ENCODE measurements at regions not wholly inside any gene's neighbourhood (a gene's known extent, or its start where the extent isn't known, plus 50 kb on each side); places are given as distances from the start of the nearest gene placed in this dataset.

GRCh38 chr11:116412118-116412889, 360.5 kb downstream of the BUD13 start:
- Histone ChIP-seq H3K27ac (ENCODE audit: insufficient read depth, low read length) (no peak overlapping the region), H3K36me3 (ENCODE audit: control insufficient read depth, insufficient read depth, low read length) (no peaks in the 10 kb centered on the region), H3K27me3 (ENCODE audit: control insufficient read depth, insufficient read depth, low read length) (no peaks in the 10 kb centered on the region), H2AFZ (ENCODE audit: low read length) (no peak overlapping the region), H3K9ac (ENCODE audit: insufficient read depth, low read length) (no peak overlapping the region), H3K4me2 (ENCODE audit: extremely low read depth, insufficient read depth, low read length) (no peak overlapping the region), H3K4me1 (ENCODE audit: control insufficient read depth, extremely low read depth, insufficient read depth, low read length) (no peaks in the 10 kb centered on the region), H4K20me1 (ENCODE audit: control insufficient read depth, extremely low read depth, insufficient read depth, low read length) (no peaks in the 10 kb centered on the region), H3K4me3 (replicated peaks in 1 of 4; ENCODE audit: control extremely low read depth in 1 of 4, insufficient read depth in 1 of 4, low read depth in 3 of 4, low read length in 4 of 4) (no peak overlapping the region), H3K79me2 (ENCODE audit: control insufficient read depth, insufficient read depth, low read length) (no peaks in the 10 kb centered on the region), H3K9me3 (ENCODE audit: control insufficient read depth, insufficient read depth, low read depth, low read length) (no peaks in the 10 kb centered on the region)
- TF ChIP-seq CTCF (conservative IDR thresholded peaks at IDR 0.05 in 1 of 2, IDR thresholded peaks at IDR 0.05 in 1 of 2; ENCODE audit: low read depth in 1 of 2, low read length in 2 of 2) (no peak), EZH2 (IDR thresholded peaks at IDR 0.05; ENCODE audit: low read length, missing control alignments) (no peak)
- DNase-seq (ENCODE audit: low read depth in 2 of 2), result peak in 1 of 2 donors; percentile 77

- H3K9ac ChIP-seq (ENCODE audit: insufficient read depth, low read length), result no peak overlapping the region
- H3K4me3 ChIP-seq (replicated peaks in 1 of 4; ENCODE audit: control extremely low read depth in 1 of 4, insufficient read depth in 1 of 4, low read depth in 3 of 4, low read length in 4 of 4), result no peak overlapping the region
- no peak overlapping the region for H3K4me2 ChIP-seq (ENCODE audit: extremely low read depth, insufficient read depth, low read length)
- H3K36me3 ChIP-seq (ENCODE audit: control insufficient read depth, insufficient read depth, low read length), result no peaks in the 10 kb centered on the region
- H3K79me2 ChIP-seq (ENCODE audit: control insufficient read depth, insufficient read depth, low read length), result no peaks in the 10 kb centered on the region
- no peak for DNase-seq (ENCODE audit: low read depth in 2 of 2)
- no peaks in the 10 kb centered on the region for H4K20me1 ChIP-seq (ENCODE audit: control insufficient read depth, extremely low read depth, insufficient read depth, low read length)
- no peaks in the 10 kb centered on the region for H3K9me3 ChIP-seq (ENCODE audit: control insufficient read depth, insufficient read depth, low read depth, low read length)
- no peak overlapping the region for H3K27ac ChIP-seq (ENCODE audit: insufficient read depth, low read length)
- no peaks in the 10 kb centered on the region for H3K27me3 ChIP-seq (ENCODE audit: control insufficient read depth, insufficient read depth, low read length)
- H3K4me1 ChIP-seq (ENCODE audit: control insufficient read depth, extremely low read depth, insufficient read depth, low read length), result no peaks in the 10 kb centered on the region
- TF ChIP-seq CTCF (conservative IDR thresholded peaks at IDR 0.05 in 1 of 2, IDR thresholded peaks at IDR 0.05 in 1 of 2; ENCODE audit: low read depth in 1 of 2, low read length in 2 of 2) (no peak), EZH2 (IDR thresholded peaks at IDR 0.05; ENCODE audit: low read length, missing control alignments) (no peak)
- H2AFZ ChIP-seq (ENCODE audit: low read length), result no peak overlapping the region
These were observed 363.5 kb downstream of the BUD13 start for GRCh38 chr11:116409238-116409637.

GRCh38 chr11:116406042-116406441, 366.7 kb downstream of the BUD13 start:
- no peaks in the 10 kb centered on the region for H4K20me1 ChIP-seq (ENCODE audit: control insufficient read depth, extremely low read depth, insufficient read depth, low read length)
- H3K4me1 ChIP-seq (ENCODE audit: control insufficient read depth, extremely low read depth, insufficient read depth, low read length), result no peaks in the 10 kb centered on the region
- no peak for DNase-seq (ENCODE audit: low read depth in 2 of 2)
- H3K4me2 ChIP-seq (ENCODE audit: extremely low read depth, insufficient read depth, low read length), result no peak overlapping the region
- TF ChIP-seq CTCF (conservative IDR thresholded peaks at IDR 0.05 in 1 of 2, IDR thresholded peaks at IDR 0.05 in 1 of 2; ENCODE audit: low read depth in 1 of 2, low read length in 2 of 2), result no peak
- no peak for TF ChIP-seq EZH2 (IDR thresholded peaks at IDR 0.05; ENCODE audit: low read length, missing control alignments)
- no peaks in the 10 kb centered on the region for H3K79me2 ChIP-seq (ENCODE audit: control insufficient read depth, insufficient read depth, low read length)
- H3K27me3 ChIP-seq (ENCODE audit: control insufficient read depth, insufficient read depth, low read length), result no peaks in the 10 kb centered on the region
- H3K9me3 ChIP-seq (ENCODE audit: control insufficient read depth, insufficient read depth, low read depth, low read length), result no peaks in the 10 kb centered on the region
- no peak overlapping the region for H3K4me3 ChIP-seq (replicated peaks in 1 of 4; ENCODE audit: control extremely low read depth in 1 of 4, insufficient read depth in 1 of 4, low read depth in 3 of 4, low read length in 4 of 4)
- no peak overlapping the region for H3K9ac ChIP-seq (ENCODE audit: insufficient read depth, low read length)
- H3K36me3 ChIP-seq (ENCODE audit: control insufficient read depth, insufficient read depth, low read length), result no peaks in the 10 kb centered on the region
- H3K27ac ChIP-seq (ENCODE audit: insufficient read depth, low read length), result no peak overlapping the region
- no peak overlapping the region for H2AFZ ChIP-seq (ENCODE audit: low read length)
